ENCODE measurements at regions not wholly inside any gene's neighbourhood (a gene's known extent, or its start where the extent isn't known, plus 50 kb on each side); places are given as distances from the start of the nearest gene placed in this dataset.

DNA sequence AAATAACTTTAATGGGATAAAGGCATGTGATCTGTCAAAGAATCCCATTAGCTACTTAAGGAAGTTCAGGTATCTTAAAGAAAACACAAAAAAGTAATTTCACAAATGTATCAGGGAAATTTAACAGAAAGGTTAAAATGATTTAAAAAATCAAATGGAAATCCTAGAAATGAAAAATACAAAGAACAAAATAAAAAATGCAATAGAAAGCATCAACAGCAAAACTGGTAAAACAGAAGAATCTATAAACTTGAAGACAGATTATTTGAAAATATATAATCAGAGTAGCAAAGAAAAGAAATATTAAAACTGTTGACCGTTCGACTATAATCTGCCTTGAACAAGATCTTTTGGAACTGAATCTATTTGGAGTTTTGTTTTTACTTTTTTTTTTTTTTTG is 279.4 kb upstream of the SYT1 start:
- no peak for DNase-seq (ENCODE audit: low spot score)

DNA sequence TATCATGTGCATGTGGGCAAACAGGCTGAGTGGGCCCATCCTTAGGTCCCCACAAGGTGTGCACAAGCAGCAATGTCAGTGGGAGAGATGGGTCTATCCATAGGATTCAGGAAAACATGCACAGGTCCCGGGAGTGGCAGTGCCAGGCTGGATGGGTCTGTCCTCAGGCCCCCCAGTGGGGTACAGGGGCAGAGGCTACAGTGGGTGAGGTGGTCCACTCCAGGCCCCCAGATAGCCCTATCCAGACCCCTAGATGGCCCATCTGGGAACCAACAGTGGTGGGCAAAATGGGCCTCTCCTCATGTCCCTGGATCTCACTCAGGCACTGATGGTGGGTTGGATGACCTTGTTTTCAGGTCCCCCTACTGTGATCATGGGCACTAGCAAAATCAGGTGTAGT is 277.8 kb upstream of the SYT1 start:
- DNase-seq (ENCODE audit: low spot score), result no peak

DNA sequence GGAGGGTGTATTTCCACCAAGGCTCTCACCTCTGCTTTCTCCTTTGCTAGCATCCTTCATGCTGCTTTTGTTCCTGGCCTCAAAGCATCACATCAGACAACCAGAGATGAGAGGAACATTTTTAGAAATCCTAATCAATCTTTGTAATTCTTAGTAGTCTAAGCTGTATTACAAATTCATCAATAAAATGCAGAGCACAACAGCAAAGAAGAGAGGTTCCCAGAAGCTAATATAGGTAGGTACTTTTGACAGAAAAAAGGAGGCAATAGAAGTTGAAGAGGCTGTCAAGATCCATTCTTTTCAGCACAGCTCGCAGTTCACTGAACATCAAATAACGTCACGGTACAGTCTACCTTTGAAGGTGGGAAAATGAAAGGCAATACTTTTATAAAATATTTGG is 265.2 kb upstream of the SYT1 start:
- DNase-seq (ENCODE audit: low spot score), result no peak

- DNase-seq (ENCODE audit: low spot score), result no peak
Observed at GRCh38 chr12:78600541-78600940, 264.0 kb upstream of the SYT1 start.

- no peak for DNase-seq (ENCODE audit: low spot score)
Observed at GRCh38 chr12:78611504-78611903, 253.1 kb upstream of the SYT1 start.

- no peak for DNase-seq (ENCODE audit: low spot score)
Observed at GRCh38 chr12:78612190-78612589, 252.4 kb upstream of the SYT1 start.

GRCh38 chr12:78617683-78618082 is 246.9 kb upstream of the SYT1 start:
- no peak for DNase-seq (ENCODE audit: low spot score)

- DNase-seq (ENCODE audit: low spot score), result no peak
Observed at GRCh38 chr12:78622529-78623195, 241.9 kb upstream of the SYT1 start.

GRCh38 chr12:78628491-78629100 is 236.0 kb upstream of the SYT1 start:
- no peak for DNase-seq (ENCODE audit: low spot score)

DNA sequence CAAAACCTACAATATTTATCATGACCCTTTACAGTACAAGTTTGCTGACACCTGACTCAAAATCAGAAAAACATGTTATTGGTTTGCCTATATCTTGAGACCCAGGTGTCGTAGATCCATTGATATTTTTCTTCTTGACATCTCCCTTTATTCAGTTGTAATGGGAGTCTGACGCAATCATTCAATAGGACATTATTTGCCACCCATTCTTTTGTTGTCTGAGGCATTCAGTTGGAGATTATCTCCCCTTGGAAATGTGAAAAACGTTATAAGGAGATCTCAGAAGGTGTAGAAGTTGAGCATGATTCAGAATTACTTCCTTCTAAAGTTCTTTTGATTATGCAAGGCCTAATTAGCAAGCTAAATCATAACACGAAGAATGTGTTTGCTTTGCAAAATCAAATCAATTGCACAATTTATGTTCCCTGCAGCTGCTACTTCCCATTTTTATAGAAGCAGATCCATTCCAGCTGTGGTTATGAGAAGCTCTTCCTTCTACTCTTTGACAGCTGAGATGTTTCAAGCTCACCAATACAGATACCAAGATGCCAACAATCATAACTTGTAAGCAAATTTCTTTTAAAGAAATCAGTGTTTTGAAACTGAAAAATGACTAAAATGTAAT is 228.2 kb upstream of the SYT1 start:
- no peak for DNase-seq (ENCODE audit: low spot score)

DNA sequence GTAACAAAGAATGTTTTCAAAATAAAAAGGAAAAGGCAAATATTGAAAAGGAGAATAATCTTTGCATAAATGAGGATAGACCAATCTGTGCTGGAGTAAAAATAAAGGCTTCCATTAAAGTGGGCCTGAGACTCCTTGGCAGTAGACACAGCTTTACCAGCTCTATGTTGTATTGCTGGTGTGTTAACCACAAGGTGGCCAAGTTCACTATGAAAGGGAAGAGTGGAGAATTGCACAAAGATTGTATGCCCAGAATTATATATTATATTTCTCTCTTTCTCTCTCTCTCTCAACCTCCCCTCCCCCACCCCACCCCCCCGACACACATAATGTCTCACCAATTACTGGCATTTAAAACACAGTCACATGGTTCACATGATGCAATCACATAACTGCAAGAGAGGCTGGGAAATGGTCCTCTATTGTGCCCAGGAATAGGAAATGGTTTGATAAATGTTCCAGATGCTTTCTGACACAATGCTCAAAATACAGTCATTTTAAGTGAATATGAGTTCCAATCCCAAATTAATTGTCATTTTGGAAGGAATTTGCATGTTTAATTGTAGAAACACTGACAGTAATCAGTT is 222.6 kb upstream of the SYT1 start:
- DNase-seq (ENCODE audit: low spot score), result peak; percentile 9

- DNase-seq (ENCODE audit: low spot score), result no peak
Observed at GRCh38 chr12:78645956-78646355, 218.6 kb upstream of the SYT1 start.

GRCh38 chr12:78651755-78652154 is 212.8 kb upstream of the SYT1 start:
- DNase-seq (ENCODE audit: low spot score), result no peak

DNA sequence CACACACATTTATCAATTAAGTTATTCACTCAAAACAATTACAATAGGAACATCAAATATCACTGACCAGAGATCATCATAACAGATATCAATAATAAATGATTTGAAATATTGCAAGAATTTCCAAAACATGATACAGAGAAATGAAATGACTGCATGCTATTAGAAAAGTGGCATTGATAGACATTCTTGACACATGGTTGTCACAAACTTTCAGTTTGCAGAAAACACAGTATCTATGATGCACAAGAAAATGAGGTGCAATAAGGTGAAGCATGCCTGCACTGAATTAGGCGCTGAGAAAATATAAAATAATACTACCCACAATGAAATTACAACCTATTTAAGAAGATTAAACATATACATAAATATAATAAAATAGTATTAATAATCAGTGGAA is 198.0 kb upstream of the SYT1 start:
- DNase-seq (ENCODE audit: low spot score), result no peak

DNA sequence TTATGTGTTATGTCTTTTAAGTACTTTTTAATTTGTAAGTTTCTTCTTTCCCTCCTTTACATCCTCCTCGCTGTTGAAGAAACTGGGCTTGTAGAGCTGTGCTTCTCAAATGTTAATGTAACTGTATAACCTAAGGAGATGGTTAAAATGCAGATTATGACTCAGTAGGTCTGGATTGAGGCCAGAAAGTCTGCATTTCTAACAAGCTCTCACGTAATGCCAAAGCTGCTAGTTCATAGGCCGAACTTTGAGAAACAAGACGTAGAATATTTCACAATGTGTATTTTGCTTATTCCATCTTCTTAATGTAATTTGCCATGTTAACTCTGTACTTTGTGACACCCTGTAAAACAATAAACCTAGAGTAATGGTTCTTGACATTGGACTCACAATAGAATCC is 193.3 kb upstream of the SYT1 start:
- DNase-seq (ENCODE audit: low spot score), result peak; percentile 34

DNA sequence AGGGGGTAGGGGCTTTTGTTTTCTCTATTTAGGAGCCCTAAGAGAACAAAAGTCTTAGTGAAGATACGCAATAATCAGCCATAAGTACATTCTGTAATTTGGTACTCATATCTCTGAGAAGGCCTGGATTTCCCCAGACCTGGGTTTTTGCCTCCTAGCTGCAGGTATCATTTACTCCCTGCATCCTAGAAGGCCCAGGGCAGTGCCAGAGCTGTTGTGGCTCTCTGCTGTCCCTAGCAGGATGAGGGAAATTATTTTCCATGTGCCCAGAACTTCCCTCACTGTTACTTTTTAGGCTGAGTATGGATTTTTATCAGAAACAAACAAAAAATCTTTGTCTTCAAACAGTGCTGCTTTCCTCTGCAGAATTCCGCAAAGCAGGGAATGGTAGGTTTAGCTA is 192.5 kb upstream of the SYT1 start:
- DNase-seq (ENCODE audit: low spot score), result no peak

- no peak for DNase-seq (ENCODE audit: low spot score)
Observed at GRCh38 chr12:78674311-78675090, 190.1 kb upstream of the SYT1 start.

DNA sequence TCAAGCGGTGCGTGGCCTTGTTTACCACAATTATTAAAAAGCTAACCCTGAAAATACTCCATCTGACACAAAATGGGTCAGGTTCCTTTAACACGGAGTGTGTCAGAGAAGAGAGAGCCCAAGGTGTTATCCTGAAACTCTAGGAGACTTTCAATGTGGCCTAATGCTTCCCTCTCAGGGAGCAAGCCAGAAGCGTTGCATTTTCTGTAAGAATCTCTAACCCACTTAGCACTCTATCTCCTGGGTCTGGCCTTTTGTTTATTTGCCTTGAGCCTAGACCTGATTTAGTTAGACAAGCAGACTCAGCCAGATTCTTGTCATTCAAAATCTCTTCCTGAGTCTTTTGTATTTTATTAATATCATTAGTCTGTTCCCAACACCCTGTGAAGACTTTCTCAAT is 184.0 kb upstream of the SYT1 start:
- DNase-seq (ENCODE audit: low spot score), result no peak

DNA sequence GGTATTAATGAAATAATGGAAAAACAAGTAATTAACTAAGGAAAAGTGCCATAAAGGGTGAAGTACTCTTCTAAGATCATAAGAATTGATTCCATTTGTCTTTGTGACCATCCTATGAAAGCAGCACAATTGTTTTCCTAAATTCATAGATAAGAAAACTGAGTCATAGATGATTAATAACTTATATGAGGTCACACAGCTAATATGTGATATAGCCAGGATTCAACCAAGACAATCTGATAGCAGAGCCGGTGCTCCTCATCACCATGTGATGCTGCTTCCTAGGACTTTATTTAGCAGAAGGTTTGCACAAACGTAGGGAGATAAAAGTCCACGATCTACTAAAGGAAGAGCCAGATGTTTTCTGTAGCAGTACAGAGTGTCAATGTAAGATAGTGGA is 181.5 kb upstream of the SYT1 start:
- no peak for DNase-seq (ENCODE audit: low spot score)

GRCh38 chr12:78683626-78684025 is 180.9 kb upstream of the SYT1 start:
- no peak for DNase-seq (ENCODE audit: low spot score)

GRCh38 chr12:78684419-78684818 is 180.2 kb upstream of the SYT1 start:
- no peak for DNase-seq (ENCODE audit: low spot score)

- no peak for DNase-seq (ENCODE audit: low spot score)
Observed at GRCh38 chr12:78695749-78696148, 168.8 kb upstream of the SYT1 start.

All from H4 (cell line).